H1 (cell line): ENCODE measurements at regions not wholly inside any gene's neighbourhood (a gene's known extent, or its start where the extent isn't known, plus 50 kb on each side); places are given as distances from the start of the nearest gene placed in this dataset.
"Not testable (repeated sequence)": the region's sequence is repeated elsewhere in the genome, so short reads cannot be mapped to it uniquely, and the experiment has no call there.

Source experiments
- CTCF ChIA-PET: fragments of 300-600 bp; sonication (Branson Sonifier 250); formaldehyde crosslinking; loops from one replicate; lab custom pipeline; 2021; ENCODE audit not compliant: partially characterized antibody; lab: Charles Lee
- POLR2A ChIA-PET: fragments of 300-600 bp; sonication (Branson Sonifier 250); formaldehyde crosslinking; loops from one replicate; lab custom pipeline; 2021; ENCODE audit warnings: inconsistent platforms; ENCODE audit not compliant: partially characterized antibody; lab: Charles Lee
- DNase-seq, 2 experiments: peaks; one replicate each; pipeline versions ENCODE4 v3.0.0 to v3.0.0-alpha.2; 2010 to 2022; ENCODE audit warnings: low spot score in 2 of 2, low read depth in 1 of 2, mixed read lengths in 1 of 2
- FAIRE-seq: peaks from 2 replicates; lab custom pipeline; 2011; peaks lifted over from hg19 to GRCh38; lab: Jason Lieb, UNC
- H2AFZ ChIP-seq: 2 replicates; pipeline ENCODE4 v1.8.1; 2012; ENCODE audit warnings: low read length, inconsistent platforms
- H2AK5ac ChIP-seq: 2 replicates; pipeline ENCODE4 v1.6.1; 2013; ENCODE audit warnings: low read depth, low read length
- H2BK120ac ChIP-seq: replicated peaks from 2 replicates; pipeline ENCODE3; 2013; ENCODE audit warnings: low read depth, low read length, inconsistent platforms
- H2BK12ac ChIP-seq: 2 replicates; pipeline ENCODE4 v1.6.1; 2013; ENCODE audit warnings: low read depth, low read length
- H2BK15ac ChIP-seq: 2 replicates; pipeline ENCODE4 v1.6.1; 2013; ENCODE audit warnings: low read length
- H2BK20ac ChIP-seq: 2 replicates; pipeline ENCODE4 v1.6.1; 2013; ENCODE audit warnings: low read length
- H2BK5ac ChIP-seq: 2 replicates; pipeline ENCODE4 v1.6.1; 2013; ENCODE audit warnings: low read depth, low read length
- H3K14ac ChIP-seq: 2 replicates; pipeline ENCODE4 v1.6.1; 2013; ENCODE audit warnings: inconsistent platforms; ENCODE audit not compliant: insufficient read length
- H3K18ac ChIP-seq: 2 replicates; pipeline ENCODE4 v1.6.1; 2013; ENCODE audit warnings: low read length; ENCODE audit errors: extremely low read depth
- H3K23ac ChIP-seq: 2 replicates; pipeline ENCODE4 v1.6.1; 2013; ENCODE audit warnings: inconsistent platforms; ENCODE audit not compliant: insufficient read length
- H3K23me2 ChIP-seq: 2 replicates; pipeline ENCODE4 v1.6.1; 2013; ENCODE audit warnings: low read depth, low read length
- H3K27ac ChIP-seq: 2 replicates; pipeline ENCODE4 v1.6.1; 2011; ENCODE audit warnings: low read depth, low read length, inconsistent platforms
- H3K27me3 ChIP-seq, 4 experiments: replicated peaks in 1 of 4; 1 replicate in 1 of 4; 2 replicates in 3 of 4; pipeline versions ENCODE4 v1.6.1 to v1.8.1; 2011 to 2013; ENCODE audit warnings: low read length in 3 of 4, mild to moderate bottlenecking in 3 of 4, inconsistent platforms in 2 of 4, mixed read lengths in 2 of 4, moderate library complexity in 1 of 4; ENCODE audit not compliant: control insufficient read depth in 3 of 4, insufficient read depth in 3 of 4; ENCODE audit errors: extremely low read depth in 1 of 4
- H3K36me3 ChIP-seq, 4 experiments: 2 replicates each; pipeline versions ENCODE4 v1.6.1 to v1.8.1; 2011 to 2013; ENCODE audit warnings: mild to moderate bottlenecking in 4 of 4, low read length in 3 of 4, moderate library complexity in 2 of 4, control low read depth in 1 of 4, inconsistent platforms in 1 of 4; ENCODE audit not compliant: insufficient read depth in 4 of 4, control insufficient read depth in 2 of 4
- H3K4ac ChIP-seq: replicated peaks from 2 replicates; pipeline ENCODE3; 2013; ENCODE audit warnings: low read length, low read depth, mixed read lengths, inconsistent platforms; ENCODE audit not compliant: insufficient read length
- H3K4me1 ChIP-seq, 4 experiments: replicated peaks in 1 of 4; 1 replicate in 1 of 4; 2 replicates in 3 of 4; pipeline versions ENCODE4 v1.6.1 to v1.8.1; 2011 to 2013; ENCODE audit warnings: low read length in 3 of 4, inconsistent platforms in 2 of 4, mixed read lengths in 1 of 4; ENCODE audit not compliant: insufficient read depth in 4 of 4, control insufficient read depth in 3 of 4
- H3K4me2 ChIP-seq, 2 experiments: 2 replicates each; pipeline versions ENCODE4 v1.6.1 to v1.8.1; 2011 to 2013; ENCODE audit warnings: low read depth in 2 of 2, low read length in 2 of 2, control low read depth in 1 of 2, inconsistent platforms in 1 of 2, mild to moderate bottlenecking in 1 of 2; ENCODE audit not compliant: insufficient read depth in 1 of 2
- H3K4me3 ChIP-seq, 4 experiments: fragments of 200-600, 300-600 bp in 1 of 4; sonication (generic), shearing (Covaris generic), sonication (Bioruptor Twin) in 1 of 4; 2 replicates each; pipeline versions ENCODE4 v1.5.1 to v1.8.1; 2011 to 2016; ENCODE audit warnings: low read length in 4 of 4, low read depth in 3 of 4, control low read depth in 2 of 4, inconsistent platforms in 2 of 4, mild to moderate bottlenecking in 2 of 4, mixed read lengths in 1 of 4, moderate library complexity in 1 of 4; ENCODE audit not compliant: insufficient read depth in 2 of 4; ENCODE audit errors: extremely low read depth in 1 of 4
- H3K56ac ChIP-seq: replicated peaks from 2 replicates; pipeline ENCODE3; 2013; ENCODE audit warnings: low read depth, mild to moderate bottlenecking, mixed read lengths, low read length, inconsistent platforms; ENCODE audit not compliant: insufficient read length
- H3K79me1 ChIP-seq: 2 replicates; pipeline ENCODE4 v1.6.1; 2013; ENCODE audit warnings: low read depth, low read length, control low read depth
- H3K79me2 ChIP-seq, 2 experiments: 2 replicates each; pipeline versions ENCODE4 v1.6.1 to v1.8.1; 2012 to 2013; ENCODE audit warnings: low read length in 2 of 2, mild to moderate bottlenecking in 2 of 2, inconsistent platforms in 1 of 2; ENCODE audit not compliant: insufficient read depth in 2 of 2, control insufficient read depth in 1 of 2
- H3K9ac ChIP-seq, 4 experiments: replicated peaks in 1 of 4; 1 replicate in 1 of 4; 2 replicates in 3 of 4; pipeline versions ENCODE4 v1.6.1 to v1.8.1; 2011 to 2013; ENCODE audit warnings: low read depth in 3 of 4, low read length in 3 of 4, control low read depth in 2 of 4, mild to moderate bottlenecking in 2 of 4, moderate library complexity in 2 of 4, inconsistent platforms in 1 of 4; ENCODE audit errors: extremely low read depth in 1 of 4
- H3K9me3 ChIP-seq, 2 experiments: 2 replicates each; pipeline versions ENCODE4 v1.6.1 to v1.8.1; 2012 to 2013; ENCODE audit warnings: mild to moderate bottlenecking in 2 of 2, moderate library complexity in 2 of 2, control low read depth in 1 of 2, inconsistent platforms in 1 of 2, low read depth in 1 of 2, low read length in 1 of 2, mixed read lengths in 1 of 2; ENCODE audit not compliant: insufficient read depth in 2 of 2
- H4K20me1 ChIP-seq, 2 experiments: replicated peaks in 1 of 2; 2 replicates each; pipeline versions ENCODE3 to v1.8.1; 2011 to 2013; ENCODE audit warnings: inconsistent platforms in 2 of 2, low read length in 2 of 2, mild to moderate bottlenecking in 1 of 2; ENCODE audit not compliant: insufficient read depth in 2 of 2, control insufficient read depth in 1 of 2
- H4K5ac ChIP-seq: 2 replicates; pipeline ENCODE4 v1.6.1; 2013; ENCODE audit warnings: low read length, low read depth, mixed read lengths, inconsistent platforms; ENCODE audit not compliant: insufficient read length
- H4K8ac ChIP-seq: 2 replicates; pipeline ENCODE4 v1.8.0; 2013; ENCODE audit warnings: mild to moderate bottlenecking, moderate library complexity, low read length, inconsistent platforms; ENCODE audit not compliant: insufficient read depth; ENCODE audit errors: extremely low read depth
- H4K91ac ChIP-seq: replicated peaks from 2 replicates; pipeline ENCODE3; 2013; ENCODE audit warnings: low read length, mixed read lengths, inconsistent platforms; ENCODE audit not compliant: insufficient read length
- JUND ChIP-seq: IDR thresholded peaks from 2 replicates; pipeline ENCODE4 v1.6.1; 2011; ENCODE audit warnings: mild to moderate bottlenecking, improper control_type of control experiment, low read length
- NANOG ChIP-seq: IDR thresholded peaks from 2 replicates; pipeline ENCODE4 v1.6.1; 2011; ENCODE audit warnings: low read length, low read depth, mild to moderate bottlenecking, inconsistent platforms; ENCODE audit not compliant: insufficient read depth, poor library complexity, severe bottlenecking
- SIX5 ChIP-seq: IDR thresholded peaks from 2 replicates; pipeline ENCODE4 v1.6.1; 2011; ENCODE audit warnings: mild to moderate bottlenecking, low read depth, low read length
- WGBS, 2 experiments: shearing (Covaris generic) in 1 of 2; methylation state at CpG; one replicate each; pipeline versions ENCODE4 v1.1.6 to v1.1.7; 2013 to 2015; ENCODE audit warnings: low lambda C conversion rate in 2 of 2, mixed read lengths in 2 of 2, inconsistent platforms in 1 of 2, low coverage in 1 of 2, missing lambda C conversion rate in 1 of 2; ENCODE audit not compliant: insufficient replicate concordance in 2 of 2, insufficient coverage in 1 of 2, insufficient read length in 1 of 2; ENCODE audit errors: extremely low coverage in 1 of 2, missing lambda C conversion rate in 1 of 2; 5-methylcytosine and 5-hydroxymethylcytosine counted together

DNA sequence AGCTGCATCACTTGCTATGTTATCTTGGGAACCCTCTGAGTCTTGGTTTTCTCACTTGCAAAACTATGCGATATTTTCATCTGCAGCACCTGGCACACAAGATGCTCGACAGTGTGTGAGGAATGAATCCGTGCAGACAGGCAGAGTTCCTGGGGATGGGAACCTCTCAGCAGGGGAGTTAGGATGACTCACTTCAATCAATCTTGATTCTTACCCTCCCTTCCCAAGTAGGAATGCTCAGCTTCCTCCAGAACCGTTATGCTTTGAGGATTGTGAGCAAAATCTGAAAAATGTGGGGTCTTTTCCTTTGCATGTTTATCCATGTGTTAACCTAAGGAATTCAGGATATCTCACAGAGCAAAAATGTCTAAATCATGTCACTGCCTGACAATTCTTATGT is 68.9 kb upstream of the HNF1B start:
- Histone ChIP-seq H3K23ac (no peak overlapping the region), H3K23me2 (no peaks in the 10 kb centered on the region), H3K14ac (no peak overlapping the region), H2AK5ac (no peak overlapping the region), H4K91ac (no peak overlapping the region), H3K4ac (no peak overlapping the region), H3K18ac (no peak overlapping the region), H4K5ac (no peak overlapping the region), H2BK120ac (no peak overlapping the region), H3K4me2 (no peak overlapping the region), H4K20me1 (no peaks in the 10 kb centered on the region), H3K36me3 (no peaks in the 10 kb centered on the region), H3K56ac (no peak overlapping the region), H4K8ac (no peak overlapping the region), H2BK12ac (no peak overlapping the region), H3K79me1 (no peaks in the 10 kb centered on the region), H3K79me2 (no peaks in the 10 kb centered on the region), H2BK15ac (no peak overlapping the region), H3K27ac (no peak overlapping the region), H3K9me3 (no peaks in the 10 kb centered on the region), H2AFZ (no peak overlapping the region), H3K4me3 (no peak overlapping the region), H2BK20ac (no peak overlapping the region), H3K9ac (no peak overlapping the region), H3K27me3 (no peaks in the 10 kb centered on the region), H2BK5ac (no peak overlapping the region), H3K4me1 (no peaks in the 10 kb centered on the region)
- FAIRE-seq = no peak
- TF ChIP-seq JUND (peak; percentile 85), NANOG (no peak), SIX5 (no peak)
- ChIA-PET POLR2A (no interaction called here), CTCF (no interaction called here)
- 72% methylated on average over 4 of the region's 4 CpGs; no CpG with 5 or more reads in 1 of the 2 experiments for WGBS, 2 experiments
- DNase-seq = no peak

DNA sequence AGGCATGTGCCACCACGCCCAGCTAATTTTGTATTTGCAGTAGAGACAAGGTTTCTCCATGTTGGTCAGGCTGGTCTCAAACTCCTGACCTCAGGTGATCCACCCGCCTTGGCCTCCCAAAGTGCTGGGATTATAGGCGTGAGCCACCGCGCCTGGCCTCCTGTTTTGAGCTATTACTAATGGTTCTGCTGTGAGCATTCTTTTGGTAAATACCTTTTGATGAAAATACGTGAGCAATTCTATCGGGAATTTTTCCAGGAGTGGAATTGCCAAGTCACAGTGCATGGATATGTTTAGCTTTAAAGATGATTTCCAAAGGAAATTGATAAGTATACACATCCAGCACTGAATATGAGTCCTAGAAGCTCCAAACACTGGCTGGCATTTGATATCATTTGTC is 64.0 kb upstream of the HNF1B start:
- not testable (repeated sequence) for H3K27me3 ChIP-seq, H3K4me3 ChIP-seq, H3K18ac ChIP-seq, H3K4me2 ChIP-seq, H2BK12ac ChIP-seq, H3K14ac ChIP-seq, H4K91ac ChIP-seq, H4K5ac ChIP-seq, H4K8ac ChIP-seq, H3K36me3 ChIP-seq, H2BK15ac ChIP-seq, H3K4me1 ChIP-seq, H3K79me1 ChIP-seq, H2BK5ac ChIP-seq, H3K79me2 ChIP-seq, H3K27ac ChIP-seq, H4K20me1 ChIP-seq, H2BK120ac ChIP-seq, H2AFZ ChIP-seq, H3K9ac ChIP-seq, H3K23me2 ChIP-seq, H3K4ac ChIP-seq, H2BK20ac ChIP-seq, DNase-seq, FAIRE-seq, H3K9me3 ChIP-seq, H3K23ac ChIP-seq, H3K56ac ChIP-seq, H2AK5ac ChIP-seq
- WGBS, 2 experiments = 94% methylated on average over 7 of the region's 7 CpGs; no CpG with 5 or more reads in 1 of the 2 experiments
- ChIA-PET POLR2A (interaction anchor here (1.3 kb wide), 1 partner anchor 449 kb away, joined by 3 read pairs; no protein-coding TSS in a partner anchor), CTCF (interaction anchor here (0.7 to 2.1 kb wide), 4 partner anchors 11 to 159 kb away, joined by 3 to 6 read pairs (median 4); no protein-coding TSS in a partner anchor)
